Lower leg skin (tissue), 4 donors: ENCODE measurements at regions not wholly inside any gene's neighbourhood (a gene's known extent, or its start where the extent isn't known, plus 50 kb on each side); places are given as distances from the start of the nearest gene placed in this dataset.

Source experiments
- DNase-seq, 2 donors: peaks; one replicate each; pipeline ENCODE4 v3.0.0-alpha.2; 2019; ENCODE audit warnings: low spot score in 2 of 2
- H3K4me3 ChIP-seq: fragments of 200-600 bp; sonication (generic); 2 replicates; pipeline ENCODE4 v1.5.1; 2017; ENCODE audit warnings: mild to moderate bottlenecking, low read depth; ENCODE audit not compliant: poor library complexity, severe bottlenecking
- POLR2A ChIP-seq, 2 donors: fragments of 450-650 bp; IDR thresholded peaks; one replicate each; pipeline ENCODE4 v1.6.1; 2016 to 2017; ENCODE audit warnings: antibody characterized with exemption in 2 of 2, mild to moderate bottlenecking in 1 of 2, moderate library complexity in 1 of 2
- WGBS, 2 donors: methylation state at CpG; one replicate each; pipeline ENCODE4 v1.1.5; 2018; 5-methylcytosine and 5-hydroxymethylcytosine counted together
- intact Hi-C: fragments of 100-400 bp; cut with DNase I; formaldehyde crosslinking; loops from one replicate; pipeline ENCODE4 v1.15.0; 2023; ENCODE audit warnings: low total_unique reads
- TF ChIP-seq, protein P1 (sequence below), 3 donors: fragments of 450-650 bp; IDR thresholded peaks; one replicate each; pipeline ENCODE4 v1.5.1; 2016; ENCODE audit warnings: antibody characterized with exemption in 3 of 3, mild to moderate bottlenecking in 3 of 3, moderate library complexity in 2 of 3

DNA sequence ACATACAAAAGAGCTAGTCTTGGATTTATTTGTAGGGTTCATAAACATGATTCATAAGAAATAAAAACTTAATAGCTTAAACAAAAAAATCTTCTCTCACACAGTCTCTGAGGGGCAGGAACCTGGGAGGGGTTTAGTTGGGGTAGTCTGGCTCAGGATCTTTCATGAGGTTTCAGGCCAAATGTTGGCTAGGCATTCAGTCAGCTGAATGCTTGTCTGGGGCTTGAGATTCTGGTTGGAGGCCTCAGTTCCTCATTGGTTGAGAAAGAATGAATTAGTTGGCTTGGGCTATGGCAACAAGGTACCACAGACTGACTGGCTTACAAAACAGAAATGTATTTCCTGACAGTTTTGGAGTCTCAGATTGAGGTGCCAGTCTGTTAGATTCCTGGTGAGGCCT, 74.3 kb downstream of the ANKRD7 start:
- TF ChIP-seq, protein P1, sequence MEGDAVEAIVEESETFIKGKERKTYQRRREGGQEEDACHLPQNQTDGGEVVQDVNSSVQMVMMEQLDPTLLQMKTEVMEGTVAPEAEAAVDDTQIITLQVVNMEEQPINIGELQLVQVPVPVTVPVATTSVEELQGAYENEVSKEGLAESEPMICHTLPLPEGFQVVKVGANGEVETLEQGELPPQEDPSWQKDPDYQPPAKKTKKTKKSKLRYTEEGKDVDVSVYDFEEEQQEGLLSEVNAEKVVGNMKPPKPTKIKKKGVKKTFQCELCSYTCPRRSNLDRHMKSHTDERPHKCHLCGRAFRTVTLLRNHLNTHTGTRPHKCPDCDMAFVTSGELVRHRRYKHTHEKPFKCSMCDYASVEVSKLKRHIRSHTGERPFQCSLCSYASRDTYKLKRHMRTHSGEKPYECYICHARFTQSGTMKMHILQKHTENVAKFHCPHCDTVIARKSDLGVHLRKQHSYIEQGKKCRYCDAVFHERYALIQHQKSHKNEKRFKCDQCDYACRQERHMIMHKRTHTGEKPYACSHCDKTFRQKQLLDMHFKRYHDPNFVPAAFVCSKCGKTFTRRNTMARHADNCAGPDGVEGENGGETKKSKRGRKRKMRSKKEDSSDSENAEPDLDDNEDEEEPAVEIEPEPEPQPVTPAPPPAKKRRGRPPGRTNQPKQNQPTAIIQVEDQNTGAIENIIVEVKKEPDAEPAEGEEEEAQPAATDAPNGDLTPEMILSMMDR (IDR thresholded peaks at IDR 0.05), result no peak
- no peak for TF ChIP-seq POLR2A (IDR thresholded peaks at IDR 0.05)

GRCh38 chr7:118300177-118300576, 75.7 kb downstream of the ANKRD7 start:
- H3K4me3 ChIP-seq, result no peak overlapping the region
- DNase-seq, result no peak
- intact Hi-C loops, result no loop called here
- TF ChIP-seq, protein P1 (IDR thresholded peaks at IDR 0.05), result no peak
- no peak for TF ChIP-seq POLR2A (IDR thresholded peaks at IDR 0.05)

More for the DNA sequence above, 74.3 kb downstream of the ANKRD7 start:
- DNase-seq, result no peak
- intact Hi-C loops, result no loop called here
- H3K4me3 ChIP-seq, result no peak overlapping the region

GRCh38 chr7:118304100-118304499, 79.6 kb downstream of the ANKRD7 start:
- 60 to 67% methylated on average over 2 of the region's 2 CpGs for WGBS, 2 donors
- DNase-seq, result no peak
- no peak for TF ChIP-seq POLR2A (IDR thresholded peaks at IDR 0.05)
- TF ChIP-seq, protein P1 (IDR thresholded peaks at IDR 0.05), result no peak

GRCh38 chr7:118305671-118306070, 81.2 kb downstream of the ANKRD7 start:
- intact Hi-C loops, result no loop called here
- TF ChIP-seq POLR2A (IDR thresholded peaks at IDR 0.05), result no peak
- TF ChIP-seq, protein P1 (IDR thresholded peaks at IDR 0.05), result no peak
- WGBS, 2 donors, result 33 to 35% methylated on average over 1 of the region's 1 CpG
- H3K4me3 ChIP-seq, result no peak overlapping the region
- no peak for DNase-seq

More at GRCh38 chr7:118304100-118304499, 79.6 kb downstream of the ANKRD7 start:
- intact Hi-C loops, result no loop called here
- no peak overlapping the region for H3K4me3 ChIP-seq

- TF ChIP-seq, protein P1 (IDR thresholded peaks at IDR 0.05), result no peak
- TF ChIP-seq POLR2A (IDR thresholded peaks at IDR 0.05), result no peak
- WGBS, 2 donors, result 75 to 76% methylated on average over 2 of the region's 2 CpGs
- no peak for DNase-seq
- intact Hi-C loops, result no loop called here
- H3K4me3 ChIP-seq, result no peak overlapping the region
These were observed 82.3 kb downstream of the ANKRD7 start for GRCh38 chr7:118306771-118307170.

DNA sequence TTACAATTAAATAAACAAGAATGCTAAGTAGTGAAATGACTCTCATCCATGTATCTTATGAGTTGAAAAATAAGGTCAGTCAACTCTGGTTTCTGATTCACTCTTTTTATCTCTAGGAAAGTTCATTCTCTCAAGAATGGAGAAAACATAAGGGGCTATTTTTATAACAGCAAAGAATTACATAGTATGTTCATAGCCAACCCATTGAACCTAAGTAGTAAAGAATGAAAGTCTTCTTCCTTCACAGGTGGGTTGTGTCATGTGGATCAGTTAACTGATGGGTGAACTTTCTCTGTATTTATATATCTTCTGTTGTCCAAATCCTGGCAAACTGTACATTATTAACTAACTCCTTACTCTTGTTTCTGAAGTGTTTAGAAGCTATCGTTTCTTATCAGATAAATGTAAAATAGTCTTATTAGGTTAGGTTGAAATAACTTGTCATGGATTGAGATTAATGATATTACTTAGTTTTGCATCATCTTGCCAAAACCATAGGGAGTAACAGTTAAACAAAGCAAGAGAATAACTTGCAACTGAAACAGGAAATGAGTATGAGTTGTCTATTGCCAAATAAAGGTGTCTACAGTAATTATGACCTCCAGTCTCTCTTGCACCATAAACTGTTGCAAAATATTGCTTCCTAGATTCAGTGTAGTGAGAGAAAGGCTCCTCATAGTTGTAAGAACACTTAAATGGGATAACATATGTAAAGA, 86.8 kb downstream of the ANKRD7 start:
- H3K4me3 ChIP-seq, result no peak overlapping the region
- no peak for DNase-seq
- intact Hi-C loops, result no loop called here
- 41 to 45% methylated on average over 1 of the region's 1 CpG for WGBS, 2 donors
- TF ChIP-seq, protein P1 (IDR thresholded peaks at IDR 0.05), result no peak
